ENCODE measurements at regions not wholly inside any gene's neighbourhood (a gene's known extent, or its start where the extent isn't known, plus 50 kb on each side); places are given as distances from the start of the nearest gene placed in this dataset.

- H3K4me1 ChIP-seq = no peaks in the 10 kb centered on the region
- H3K9me3 ChIP-seq = peaks cover 0 to 7% (median 0%) of the 10 kb centered on the region in 4 donors
- WGBS, 2 donors = 72 to 74% methylated on average over 8 to 11 of the region's 11 CpGs
- no peak overlapping the region for H3K27ac ChIP-seq
- no peak for DNase-seq (ENCODE audit: low spot score in 2 of 2)
- peaks cover 0 to 9% of the 10 kb centered on the region in 2 donors for H3K27me3 ChIP-seq
- no peaks in the 10 kb centered on the region for H3K36me3 ChIP-seq
- TF ChIP-seq CTCF (IDR thresholded peaks at IDR 0.05) = no peak
- no peak overlapping the region for H3K4me3 ChIP-seq
Measured at GRCh38 chr11:70719516-70719915, 321.2 kb downstream of the CTTN start.

- Histone ChIP-seq H3K27ac (no peak overlapping the region), H3K4me3 (no peak overlapping the region), H3K4me1 (no peaks in the 10 kb centered on the region), H3K9me3 (peaks cover 0 to 7% (median 0%) of the 10 kb centered on the region in 4 donors), H3K27me3 (peaks cover 0 to 9% of the 10 kb centered on the region in 2 donors), H3K36me3 (no peaks in the 10 kb centered on the region)
- 74 to 83% methylated on average over 5 of the region's 5 CpGs for WGBS, 2 donors
- TF ChIP-seq EP300 (IDR thresholded peaks at IDR 0.05) (no peak), CTCF (IDR thresholded peaks at IDR 0.05) (no peak), POLR2A (IDR thresholded peaks at IDR 0.05) (no peak)
- DNase-seq (ENCODE audit: low spot score in 2 of 2) = no peak
Measured at GRCh38 chr11:70720281-70720680, 322.0 kb downstream of the CTTN start.

- Histone ChIP-seq H3K36me3 (no peaks in the 10 kb centered on the region), H3K4me3 (no peak overlapping the region), H3K27me3 (peaks cover 0 to 4% of the 10 kb centered on the region in 2 donors), H3K27ac (no peak overlapping the region), H3K9me3 (peaks cover 0 to 7% (median 0%) of the 10 kb centered on the region in 4 donors), H3K4me1 (no peaks in the 10 kb centered on the region)
- 84 to 92% methylated on average over 12 of the region's 12 CpGs for WGBS, 2 donors
- DNase-seq (ENCODE audit: low spot score in 2 of 2) = no peak
- TF ChIP-seq POLR2A (IDR thresholded peaks at IDR 0.05) (no peak), CTCF (IDR thresholded peaks at IDR 0.05) (no peak)
Measured at GRCh38 chr11:70721006-70721405, 322.7 kb downstream of the CTTN start.

GRCh38 chr11:70725278-70725677 lies 326.9 kb downstream of the CTTN start:
- no peak for TF ChIP-seq EP300 (IDR thresholded peaks at IDR 0.05)
- no peak for TF ChIP-seq CTCF (IDR thresholded peaks at IDR 0.05)
- TF ChIP-seq POLR2A (IDR thresholded peaks at IDR 0.05) = no peak

GRCh38 chr11:70725739-70726138 lies 327.4 kb downstream of the CTTN start:
- H3K27ac ChIP-seq = no peak overlapping the region
- H3K36me3 ChIP-seq = no peaks in the 10 kb centered on the region
- no peaks in the 10 kb centered on the region for H3K4me1 ChIP-seq
- DNase-seq (ENCODE audit: low spot score in 2 of 2) = no peak
- 69 to 71% methylated on average over 7 of the region's 7 CpGs for WGBS, 2 donors
- no peaks in the 10 kb centered on the region for H3K27me3 ChIP-seq
- no peak overlapping the region for H3K4me3 ChIP-seq
- no peak for TF ChIP-seq POLR2A (IDR thresholded peaks at IDR 0.05)
- TF ChIP-seq CTCF (IDR thresholded peaks at IDR 0.05) = no peak
- no peak for TF ChIP-seq EP300 (IDR thresholded peaks at IDR 0.05)
- peaks cover 0 to 17% (median 0%) of the 10 kb centered on the region in 4 donors for H3K9me3 ChIP-seq

More at GRCh38 chr11:70725278-70725677, 326.9 kb downstream of the CTTN start:
- Histone ChIP-seq H3K27ac (no peak overlapping the region), H3K36me3 (no peaks in the 10 kb centered on the region), H3K9me3 (peaks cover 0 to 17% (median 0%) of the 10 kb centered on the region in 4 donors), H3K27me3 (no peaks in the 10 kb centered on the region), H3K4me3 (no peak overlapping the region), H3K4me1 (no peaks in the 10 kb centered on the region)
- DNase-seq (ENCODE audit: low spot score in 2 of 2) = no peak
- 70 to 82% methylated on average over 10 of the region's 10 CpGs for WGBS, 2 donors
